ENCODE measurements at regions not wholly inside any gene's neighbourhood (a gene's known extent, or its start where the extent isn't known, plus 50 kb on each side); places are given as distances from the start of the nearest gene placed in this dataset.
A peak's percentile ranks its signal among the peaks of the same experiment; 100 is the strongest.

DNA sequence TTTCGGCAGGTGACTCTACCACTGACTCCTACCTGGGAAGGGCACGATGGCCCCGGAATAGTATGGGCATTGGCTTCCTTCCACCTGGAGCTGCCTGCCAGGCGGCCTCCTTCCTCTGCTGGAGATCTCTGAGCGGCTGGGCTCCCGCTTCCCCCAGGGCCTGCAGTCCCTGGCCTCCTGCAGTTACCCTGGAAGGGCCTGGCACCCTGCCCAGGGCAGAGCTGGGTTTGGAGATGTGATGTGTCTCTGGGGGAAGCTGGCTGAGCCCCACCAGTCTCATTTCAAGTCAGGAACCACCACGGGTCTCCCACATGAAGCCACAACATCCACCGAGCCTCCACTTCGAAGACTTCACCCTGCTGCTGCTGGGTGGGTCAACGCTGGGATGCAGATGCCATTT lies 97.9 kb downstream of the IRF8 start:
- no peak overlapping the region for H3K4me3 ChIP-seq (ENCODE audit: low read depth, poor library complexity, severe bottlenecking)
- 65 to 74% methylated on average over 10 of the region's 10 CpGs for WGBS, 2 donors
- intact Hi-C loops (cut with DNase I; ENCODE audit: low total_unique reads), result no loop called here
- DNase-seq (ENCODE audit: low spot score in 2 of 2), result peak in 1 of 2 donors; percentile 81
- TF ChIP-seq POLR2A (IDR thresholded peaks at IDR 0.05), result no peak

DNA sequence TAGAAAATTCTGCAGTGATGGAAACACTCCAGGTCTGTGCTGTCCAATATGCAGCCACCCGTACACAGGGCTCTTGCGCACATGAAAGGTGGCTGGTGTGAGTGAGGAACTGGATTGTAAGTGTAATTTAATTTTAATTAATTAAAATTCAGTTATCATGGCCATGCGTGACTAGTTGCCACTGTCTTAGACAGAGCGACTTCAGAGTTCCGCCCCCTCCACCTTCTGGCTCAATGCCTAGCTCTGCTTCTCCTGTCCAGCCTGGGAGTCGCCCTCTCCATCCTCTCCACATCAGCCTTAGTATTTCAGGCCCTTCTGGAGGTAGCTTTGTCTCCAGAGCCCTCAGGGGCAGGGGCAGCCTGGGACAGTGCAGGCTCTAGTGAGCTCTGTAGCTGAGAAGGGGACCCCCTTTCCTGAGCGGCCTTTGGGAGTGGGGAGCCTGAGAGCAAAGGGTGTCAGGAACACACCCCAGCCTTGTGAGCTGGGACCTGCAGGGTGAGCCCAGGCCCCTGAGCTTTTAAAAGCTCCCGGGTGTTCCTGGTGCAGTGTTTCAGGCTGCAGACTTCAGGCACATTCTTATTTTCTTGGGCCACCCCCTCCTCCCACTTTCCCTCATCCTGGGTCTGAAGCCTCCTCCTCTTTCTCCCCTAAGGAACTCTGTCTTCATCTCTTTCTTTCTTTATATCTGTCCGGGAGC lies 99.4 kb downstream of the IRF8 start:
- TF ChIP-seq, protein P1, sequence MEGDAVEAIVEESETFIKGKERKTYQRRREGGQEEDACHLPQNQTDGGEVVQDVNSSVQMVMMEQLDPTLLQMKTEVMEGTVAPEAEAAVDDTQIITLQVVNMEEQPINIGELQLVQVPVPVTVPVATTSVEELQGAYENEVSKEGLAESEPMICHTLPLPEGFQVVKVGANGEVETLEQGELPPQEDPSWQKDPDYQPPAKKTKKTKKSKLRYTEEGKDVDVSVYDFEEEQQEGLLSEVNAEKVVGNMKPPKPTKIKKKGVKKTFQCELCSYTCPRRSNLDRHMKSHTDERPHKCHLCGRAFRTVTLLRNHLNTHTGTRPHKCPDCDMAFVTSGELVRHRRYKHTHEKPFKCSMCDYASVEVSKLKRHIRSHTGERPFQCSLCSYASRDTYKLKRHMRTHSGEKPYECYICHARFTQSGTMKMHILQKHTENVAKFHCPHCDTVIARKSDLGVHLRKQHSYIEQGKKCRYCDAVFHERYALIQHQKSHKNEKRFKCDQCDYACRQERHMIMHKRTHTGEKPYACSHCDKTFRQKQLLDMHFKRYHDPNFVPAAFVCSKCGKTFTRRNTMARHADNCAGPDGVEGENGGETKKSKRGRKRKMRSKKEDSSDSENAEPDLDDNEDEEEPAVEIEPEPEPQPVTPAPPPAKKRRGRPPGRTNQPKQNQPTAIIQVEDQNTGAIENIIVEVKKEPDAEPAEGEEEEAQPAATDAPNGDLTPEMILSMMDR (IDR thresholded peaks at IDR 0.05), result no peak
- no peak for TF ChIP-seq POLR2A (IDR thresholded peaks at IDR 0.05)
- WGBS, 2 donors, result 77 to 83% methylated on average over 9 of the region's 9 CpGs
- intact Hi-C loops (cut with DNase I; ENCODE audit: low total_unique reads), result no loop called here
- no peak overlapping the region for H3K4me3 ChIP-seq (ENCODE audit: low read depth, poor library complexity, severe bottlenecking)
- DNase-seq (ENCODE audit: low spot score in 2 of 2), result peak in 1 of 2 donors; percentile 21

DNA sequence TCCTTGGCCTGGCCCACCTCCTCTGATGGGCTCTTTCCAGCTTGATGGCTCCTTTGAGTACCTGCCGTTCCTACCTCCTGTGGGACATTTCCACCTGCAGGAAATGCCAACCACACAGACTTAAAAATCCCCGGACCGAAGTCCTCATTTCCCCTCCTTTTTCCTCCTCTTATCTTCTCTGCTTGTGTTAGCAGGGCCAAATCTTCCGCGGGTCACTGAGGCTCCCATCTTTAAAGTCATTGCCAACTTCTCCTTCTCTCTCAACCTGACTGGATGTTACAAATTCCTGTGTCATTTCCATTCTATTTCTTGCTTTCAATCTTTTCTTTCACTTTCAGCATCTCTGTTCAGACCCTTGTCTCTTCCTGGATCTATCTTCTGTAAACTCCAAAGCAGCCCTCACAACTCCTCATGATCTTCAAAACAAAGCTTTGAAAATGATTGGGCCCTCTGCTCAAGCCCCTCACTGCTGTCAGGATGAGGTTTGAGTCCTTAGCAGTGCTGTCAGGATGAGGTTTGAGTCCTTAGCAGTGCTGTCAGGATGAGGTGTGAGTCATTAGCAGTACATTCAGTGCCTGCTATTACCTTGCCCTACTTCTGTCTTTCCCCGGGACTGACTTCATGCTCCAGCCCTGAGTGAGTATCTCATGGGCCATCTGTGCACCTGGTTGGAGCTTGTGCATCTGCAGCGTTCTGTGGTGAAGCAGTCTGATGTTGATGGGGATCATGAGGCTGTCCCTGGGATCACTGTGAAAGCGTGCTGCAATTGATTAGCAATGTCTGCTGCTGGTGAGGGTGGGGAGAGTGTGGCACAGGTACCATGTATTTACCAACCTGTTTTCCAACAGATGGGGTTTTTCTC lies 100.1 kb downstream of the IRF8 start:
- peak in 1 of 2 donors; percentile 63 for DNase-seq (ENCODE audit: low spot score in 2 of 2)
- TF ChIP-seq, protein P1 (IDR thresholded peaks at IDR 0.05), result no peak
- no peak for TF ChIP-seq POLR2A (IDR thresholded peaks at IDR 0.05)
- intact Hi-C loops (cut with DNase I; ENCODE audit: low total_unique reads), result no loop called here
- no peak overlapping the region for H3K4me3 ChIP-seq (ENCODE audit: low read depth, poor library complexity, severe bottlenecking)
- WGBS, 2 donors, result 66% methylated on average over 8 of the region's 8 CpGs

DNA sequence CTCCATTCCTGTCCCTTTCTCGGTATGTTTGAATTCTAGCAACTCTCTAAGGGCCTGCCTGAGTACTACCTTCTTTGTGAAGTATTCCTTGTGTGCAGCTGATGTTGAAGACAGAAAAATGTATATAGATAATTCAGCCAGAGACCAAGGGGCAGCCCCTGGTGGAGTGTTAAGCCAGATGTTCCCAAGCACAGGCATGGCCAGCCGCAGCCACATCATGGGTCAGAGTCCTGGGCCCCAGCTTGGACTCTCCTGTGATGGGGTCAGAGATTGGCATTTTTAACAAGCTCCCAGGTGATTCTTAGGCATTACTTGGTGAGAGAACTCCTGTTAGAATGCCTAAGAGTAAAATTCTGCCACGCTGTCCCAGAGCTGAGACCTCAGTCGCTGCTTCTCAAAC lies 100.8 kb downstream of the IRF8 start:
- intact Hi-C loops (cut with DNase I; ENCODE audit: low total_unique reads), result no loop called here
- 95 to 96% methylated on average over 4 of the region's 4 CpGs for WGBS, 2 donors
- peak in 1 of 2 donors; percentile 7 for DNase-seq (ENCODE audit: low spot score in 2 of 2)
- TF ChIP-seq, protein P1 (IDR thresholded peaks at IDR 0.05), result no peak
- no peak for TF ChIP-seq POLR2A (IDR thresholded peaks at IDR 0.05)
- H3K4me3 ChIP-seq (ENCODE audit: low read depth, poor library complexity, severe bottlenecking), result no peak overlapping the region

DNA sequence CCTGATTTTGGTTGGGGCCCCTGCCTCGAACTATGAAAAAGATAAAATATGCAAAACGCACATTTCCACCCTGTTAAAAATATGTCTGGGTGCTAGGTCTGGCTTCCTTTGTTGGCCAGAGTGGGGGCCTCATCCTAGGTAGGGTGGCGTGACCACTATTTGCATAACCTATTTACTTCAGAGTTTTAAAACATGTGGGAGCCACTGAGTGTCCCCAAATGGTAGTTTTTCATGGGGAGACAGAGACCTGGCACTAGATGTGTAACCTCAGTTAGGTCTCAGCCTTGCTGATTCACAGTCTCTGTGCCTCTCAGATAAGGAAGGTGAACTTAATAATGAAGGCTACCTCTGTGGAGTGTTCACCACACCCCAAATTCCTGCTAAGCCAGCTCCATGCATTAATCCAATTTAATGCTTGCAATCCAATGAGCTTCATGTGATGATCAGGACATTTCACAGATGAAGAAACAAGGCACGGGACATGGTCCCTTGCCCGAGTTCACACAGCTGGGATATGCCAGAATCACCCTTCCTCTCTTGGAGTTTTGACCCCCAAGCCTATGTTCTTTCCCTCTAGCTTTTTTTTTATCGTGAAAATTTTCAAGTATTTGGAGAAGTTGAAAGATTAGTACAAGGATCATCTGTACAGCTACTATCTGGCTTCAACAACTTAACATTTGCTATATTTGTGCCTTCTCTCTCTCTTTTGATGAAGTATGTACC lies 103.4 kb downstream of the IRF8 start:
- intact Hi-C loops (cut with DNase I; ENCODE audit: low total_unique reads), result no loop called here
- WGBS, 2 donors, result 85% methylated on average over 6 of the region's 6 CpGs
- H3K4me3 ChIP-seq (ENCODE audit: low read depth, poor library complexity, severe bottlenecking), result no peak overlapping the region
- TF ChIP-seq, protein P1 (IDR thresholded peaks at IDR 0.05), result no peak
- no peak for TF ChIP-seq POLR2A (IDR thresholded peaks at IDR 0.05)
- DNase-seq (ENCODE audit: low spot score in 2 of 2), result peak in 1 of 2 donors; percentile 23

DNA sequence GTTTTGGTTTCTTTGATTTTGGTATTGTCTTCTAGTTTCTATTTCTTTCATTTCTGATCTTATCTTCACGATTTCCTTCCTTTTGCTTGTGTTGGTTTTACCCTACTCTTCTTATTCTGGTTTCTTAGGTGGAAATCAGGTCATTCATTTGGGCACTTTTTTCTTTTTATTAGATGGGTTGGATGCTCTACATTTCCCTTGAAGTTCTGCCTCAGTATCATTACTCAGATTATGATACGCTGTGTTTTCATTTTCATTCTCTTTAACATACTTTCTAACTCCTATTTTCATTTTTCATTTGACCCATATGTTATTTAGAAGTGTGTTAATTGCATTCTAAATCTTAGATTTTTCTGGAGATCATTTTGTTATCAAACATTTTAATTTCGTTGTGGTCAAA lies 108.6 kb downstream of the IRF8 start:
- no peak overlapping the region for H3K4me3 ChIP-seq (ENCODE audit: low read depth, poor library complexity, severe bottlenecking)
- DNase-seq (ENCODE audit: low spot score in 2 of 2), result no peak
- intact Hi-C loops (cut with DNase I; ENCODE audit: low total_unique reads), result no loop called here
- 72 to 83% methylated on average over 3 of the region's 3 CpGs for WGBS, 2 donors
- TF ChIP-seq POLR2A (IDR thresholded peaks at IDR 0.05), result no peak
- TF ChIP-seq, protein P1 (IDR thresholded peaks at IDR 0.05), result no peak

Measured in lower leg skin (tissue), 4 donors.